GM12878 (cell line): ENCODE measurements at regions not wholly inside any gene's neighbourhood (a gene's known extent, or its start where the extent isn't known, plus 50 kb on each side); places are given as distances from the start of the nearest gene placed in this dataset.

Source experiments
- CEBPB ChIP-seq, 2 experiments: fragments of 150-350 bp in 1 of 2; IDR thresholded peaks; 2 replicates each; pipeline ENCODE4 v1.6.1; 2012 to 2014; ENCODE audit warnings: low read depth in 2 of 2, low read length in 2 of 2, borderline replicate concordance in 1 of 2, inconsistent platforms in 1 of 2
- EZH2 ChIP-seq: IDR thresholded peaks from 2 replicates; pipeline ENCODE4 v1.6.1; 2012; ENCODE audit warnings: low read depth, mild to moderate bottlenecking, control low read depth, inconsistent platforms, low read length, borderline replicate concordance; ENCODE audit not compliant: control insufficient read depth
- PBX3 ChIP-seq: IDR thresholded peaks from 2 replicates; pipeline ENCODE4 v1.6.1; 2011; ENCODE audit warnings: mild to moderate bottlenecking, low read depth, low read length, moderate library complexity; ENCODE audit not compliant: insufficient replicate concordance
- POLR2A ChIP-seq: IDR thresholded peaks from 2 replicates; pipeline ENCODE4 v1.6.1; 2011; ENCODE audit warnings: low read depth, mild to moderate bottlenecking, low read length
- RAD51 ChIP-seq: fragments of 450-650 bp; IDR thresholded peaks from 2 replicates; pipeline ENCODE4 v1.6.1; 2016; ENCODE audit warnings: moderate library complexity, mild to moderate bottlenecking, inconsistent platforms
- RELA ChIP-seq: fragments of 450-650 bp; IDR thresholded peaks from 2 replicates; pipeline ENCODE4 v1.8.0; 2014; ENCODE audit warnings: borderline replicate concordance; ENCODE audit not compliant: partially characterized antibody
- SMAD1 ChIP-seq: fragments of 450-650 bp; IDR thresholded peaks from 2 replicates; pipeline ENCODE4 v1.6.1; 2018; ENCODE audit warnings: mild to moderate bottlenecking, low read depth; ENCODE audit not compliant: partially characterized antibody
- USF1 ChIP-seq: IDR thresholded peaks from 2 replicates; pipeline ENCODE4 v1.6.1; 2011; ENCODE audit warnings: borderline replicate concordance, low read depth, mild to moderate bottlenecking, moderate library complexity, mixed read lengths, low read length; ENCODE audit not compliant: insufficient read depth; ENCODE audit errors: extremely low read length
- ZBTB4 ChIP-seq: fragments of 450-650 bp; formaldehyde crosslinking; IDR thresholded peaks from 2 replicates; pipeline ENCODE4 v1.4.0; 2022; ENCODE audit warnings: mild to moderate bottlenecking, moderate library complexity
- TF ChIP-seq, protein P1 (sequence below), 3 experiments: IDR thresholded peaks in 2 of 3; conservative IDR thresholded peaks in 1 of 3; 2 replicates each; pipeline ENCODE4 v1.5.1; 2011; ENCODE audit warnings: low read depth in 3 of 3, low read length in 3 of 3, mild to moderate bottlenecking in 3 of 3, control low read depth in 2 of 3, moderate library complexity in 2 of 3, inconsistent platforms in 1 of 3, mixed read lengths in 1 of 3; ENCODE audit not compliant: control insufficient read depth in 2 of 3, insufficient read depth in 1 of 3; ENCODE audit errors: extremely low read depth in 1 of 3
- TF ChIP-seq, protein P2 (sequence below): IDR thresholded peaks from 2 replicates; pipeline ENCODE4 v1.6.1; 2011; ENCODE audit warnings: low read depth, mild to moderate bottlenecking, low read length, moderate library complexity, borderline replicate concordance; ENCODE audit errors: extremely low read depth

DNA sequence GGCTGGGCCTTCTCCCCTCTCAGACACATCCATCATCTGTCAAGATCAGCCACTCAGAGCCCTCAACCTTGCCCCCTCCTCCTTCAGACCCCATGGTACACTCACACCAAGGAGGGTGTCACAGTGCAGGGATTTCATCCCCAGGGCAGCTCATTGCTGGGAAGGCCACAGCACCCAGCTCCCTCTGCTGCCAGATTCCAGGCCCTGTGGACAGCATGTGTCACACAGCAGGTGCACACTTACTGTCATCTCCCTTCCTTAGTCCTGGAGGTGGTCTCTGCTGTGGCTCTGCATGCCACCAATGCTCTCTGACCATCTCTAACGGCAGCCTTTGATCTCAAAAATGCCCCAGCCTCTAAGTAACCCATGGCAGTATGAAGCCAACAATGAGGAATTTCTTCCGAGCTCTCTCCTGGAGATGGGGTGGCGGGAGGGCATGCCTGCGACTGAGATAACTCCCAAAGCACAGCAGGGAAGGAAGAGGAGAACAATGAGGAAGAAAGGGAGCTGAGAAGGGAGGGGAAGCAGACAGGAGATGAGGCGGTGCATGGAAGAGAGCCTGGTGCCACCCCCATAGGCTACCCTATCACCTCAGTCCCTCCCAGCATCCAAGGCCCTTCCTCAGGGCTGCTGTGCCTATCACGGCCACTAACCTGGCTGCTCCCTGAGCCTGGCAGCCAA lies 101.0 kb downstream of the SINHCAF start:
- TF ChIP-seq, protein P1, sequence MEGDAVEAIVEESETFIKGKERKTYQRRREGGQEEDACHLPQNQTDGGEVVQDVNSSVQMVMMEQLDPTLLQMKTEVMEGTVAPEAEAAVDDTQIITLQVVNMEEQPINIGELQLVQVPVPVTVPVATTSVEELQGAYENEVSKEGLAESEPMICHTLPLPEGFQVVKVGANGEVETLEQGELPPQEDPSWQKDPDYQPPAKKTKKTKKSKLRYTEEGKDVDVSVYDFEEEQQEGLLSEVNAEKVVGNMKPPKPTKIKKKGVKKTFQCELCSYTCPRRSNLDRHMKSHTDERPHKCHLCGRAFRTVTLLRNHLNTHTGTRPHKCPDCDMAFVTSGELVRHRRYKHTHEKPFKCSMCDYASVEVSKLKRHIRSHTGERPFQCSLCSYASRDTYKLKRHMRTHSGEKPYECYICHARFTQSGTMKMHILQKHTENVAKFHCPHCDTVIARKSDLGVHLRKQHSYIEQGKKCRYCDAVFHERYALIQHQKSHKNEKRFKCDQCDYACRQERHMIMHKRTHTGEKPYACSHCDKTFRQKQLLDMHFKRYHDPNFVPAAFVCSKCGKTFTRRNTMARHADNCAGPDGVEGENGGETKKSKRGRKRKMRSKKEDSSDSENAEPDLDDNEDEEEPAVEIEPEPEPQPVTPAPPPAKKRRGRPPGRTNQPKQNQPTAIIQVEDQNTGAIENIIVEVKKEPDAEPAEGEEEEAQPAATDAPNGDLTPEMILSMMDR (IDR thresholded peaks at IDR 0.05 in 2 of 3, conservative IDR thresholded peaks at IDR 0.05 in 1 of 3; ENCODE audit: control insufficient read depth in 2 of 3, extremely low read depth in 1 of 3, insufficient read depth in 1 of 3, low read depth in 3 of 3, low read length in 3 of 3): no peak
- TF ChIP-seq RELA: no peak
- TF ChIP-seq ZBTB4 (CRISPR knock-in tag): no peak
- TF ChIP-seq USF1: no peak
- no peak for TF ChIP-seq PBX3
- TF ChIP-seq EZH2: no peak
- TF ChIP-seq SMAD1: no peak
- no peak for TF ChIP-seq RAD51
- no peak for TF ChIP-seq POLR2A
- TF ChIP-seq, protein P2, sequence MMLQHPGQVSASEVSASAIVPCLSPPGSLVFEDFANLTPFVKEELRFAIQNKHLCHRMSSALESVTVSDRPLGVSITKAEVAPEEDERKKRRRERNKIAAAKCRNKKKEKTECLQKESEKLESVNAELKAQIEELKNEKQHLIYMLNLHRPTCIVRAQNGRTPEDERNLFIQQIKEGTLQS: no peak
- no peak for TF ChIP-seq CEBPB (IDR thresholded peaks at IDR 0.05; ENCODE audit: borderline replicate concordance in 1 of 2, low read depth in 2 of 2, low read length in 2 of 2)
